Testis (tissue), 2 donors: ENCODE measurements at regions not wholly inside any gene's neighbourhood (a gene's known extent, or its start where the extent isn't known, plus 50 kb on each side); places are given as distances from the start of the nearest gene placed in this dataset.

Experiments
- CTCF ChIP-seq, 3 experiments: fragments of 450-650 bp in 2 of 3; fragments of 200-600 bp in 1 of 3; sonication (generic) in 1 of 3; IDR thresholded peaks; one replicate each; pipeline ENCODE4 v1.5.1; 2016 to 2019; ENCODE audit warnings: antibody characterized with exemption in 3 of 3, mild to moderate bottlenecking in 2 of 3, moderate library complexity in 1 of 3
- POLR2A ChIP-seq: fragments of 450-650 bp; IDR thresholded peaks from one replicate; pipeline ENCODE4 v1.6.1; 2017; ENCODE audit warnings: antibody characterized with exemption, mild to moderate bottlenecking, moderate library complexity

GRCh38 chr15:35907511-35907910 is 361.5 kb upstream of the DPH6 start:
- TF ChIP-seq POLR2A (no peak), CTCF (IDR thresholded peaks at IDR 0.05) (no peak)
